ENCODE measurements at regions not wholly inside any gene's neighbourhood (a gene's known extent, or its start where the extent isn't known, plus 50 kb on each side); places are given as distances from the start of the nearest gene placed in this dataset.

DNA sequence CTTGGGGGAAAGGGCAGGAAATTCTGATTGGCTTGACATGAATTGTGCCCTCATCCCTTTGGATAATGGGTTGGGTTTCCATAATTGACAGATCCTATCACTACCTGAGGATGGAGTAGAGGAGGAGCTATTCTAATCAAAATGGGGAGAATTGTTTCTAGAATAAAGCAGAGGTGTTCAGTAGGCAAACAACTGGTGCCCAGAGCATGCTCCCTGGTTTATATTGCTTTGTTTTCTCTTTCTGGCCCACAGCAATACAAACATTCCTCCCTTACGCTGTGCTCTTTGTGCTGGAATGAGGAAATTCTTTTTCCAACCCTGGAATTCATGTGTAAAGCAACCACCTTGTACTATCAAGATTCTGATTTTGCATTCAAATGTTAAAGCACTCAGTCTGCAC is 147.4 kb downstream of the RASSF9 start:
- 36% methylated on average over 1 of the region's 1 CpG for whole genome bisulfite sequencing
- Histone ChIP-seq H3K27ac (no peak overlapping the region), H3K4me1 (replicated peaks) (no peaks in the 10 kb centered on the region), H3K36me3 (no peaks in the 10 kb centered on the region), H3K9me3 (no peaks in the 10 kb centered on the region), H3K27me3 (replicated peaks; ENCODE audit: insufficient read depth) (no peaks in the 10 kb centered on the region), H3K4me3 (no peak overlapping the region)
- peak; percentile 33 for TF ChIP-seq POLR2AphosphoS5 (IDR thresholded peaks at IDR 0.05)
- TF ChIP-seq, protein P1, sequence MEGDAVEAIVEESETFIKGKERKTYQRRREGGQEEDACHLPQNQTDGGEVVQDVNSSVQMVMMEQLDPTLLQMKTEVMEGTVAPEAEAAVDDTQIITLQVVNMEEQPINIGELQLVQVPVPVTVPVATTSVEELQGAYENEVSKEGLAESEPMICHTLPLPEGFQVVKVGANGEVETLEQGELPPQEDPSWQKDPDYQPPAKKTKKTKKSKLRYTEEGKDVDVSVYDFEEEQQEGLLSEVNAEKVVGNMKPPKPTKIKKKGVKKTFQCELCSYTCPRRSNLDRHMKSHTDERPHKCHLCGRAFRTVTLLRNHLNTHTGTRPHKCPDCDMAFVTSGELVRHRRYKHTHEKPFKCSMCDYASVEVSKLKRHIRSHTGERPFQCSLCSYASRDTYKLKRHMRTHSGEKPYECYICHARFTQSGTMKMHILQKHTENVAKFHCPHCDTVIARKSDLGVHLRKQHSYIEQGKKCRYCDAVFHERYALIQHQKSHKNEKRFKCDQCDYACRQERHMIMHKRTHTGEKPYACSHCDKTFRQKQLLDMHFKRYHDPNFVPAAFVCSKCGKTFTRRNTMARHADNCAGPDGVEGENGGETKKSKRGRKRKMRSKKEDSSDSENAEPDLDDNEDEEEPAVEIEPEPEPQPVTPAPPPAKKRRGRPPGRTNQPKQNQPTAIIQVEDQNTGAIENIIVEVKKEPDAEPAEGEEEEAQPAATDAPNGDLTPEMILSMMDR (IDR thresholded peaks at IDR 0.05): no peak
- TF ChIP-seq POLR2A (IDR thresholded peaks at IDR 0.05): no peak
- DNase-seq (ENCODE audit: low spot score): no peak
- intact Hi-C loops (cut with DNase I): no loop called here

DNA sequence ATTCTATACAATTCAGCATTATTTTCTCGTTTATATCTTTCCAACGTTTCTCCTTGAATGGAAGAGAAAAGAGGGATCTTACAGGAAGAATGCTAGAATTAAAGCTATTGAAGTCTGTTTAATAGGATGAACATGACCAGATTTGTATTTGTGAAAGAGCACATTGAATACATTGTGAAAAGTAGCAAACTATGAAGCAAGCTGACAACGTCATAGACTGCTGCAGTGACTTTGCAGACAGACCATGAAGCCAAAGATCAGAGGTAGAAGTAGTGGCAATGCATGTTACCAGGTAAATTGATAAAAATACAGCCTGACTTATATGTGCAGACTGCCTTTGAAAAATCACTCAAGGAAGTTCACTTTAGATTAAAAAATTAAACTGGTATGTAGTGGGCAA is 146.1 kb downstream of the RASSF9 start:
- DNase-seq (ENCODE audit: low spot score): no peak
- Histone ChIP-seq H3K4me1 (replicated peaks) (no peaks in the 10 kb centered on the region), H3K9me3 (no peaks in the 10 kb centered on the region), H3K27ac (no peak overlapping the region), H3K27me3 (replicated peaks; ENCODE audit: insufficient read depth) (no peaks in the 10 kb centered on the region), H3K4me3 (no peak overlapping the region), H3K36me3 (no peaks in the 10 kb centered on the region)
- whole genome bisulfite sequencing: 43% methylated on average over 3 of the region's 3 CpGs
- intact Hi-C loops (cut with DNase I): no loop called here
- TF ChIP-seq POLR2A (IDR thresholded peaks at IDR 0.05) (no peak), POLR2AphosphoS5 (IDR thresholded peaks at IDR 0.05) (no peak)
- TF ChIP-seq, protein P1 (IDR thresholded peaks at IDR 0.05): no peak

DNA sequence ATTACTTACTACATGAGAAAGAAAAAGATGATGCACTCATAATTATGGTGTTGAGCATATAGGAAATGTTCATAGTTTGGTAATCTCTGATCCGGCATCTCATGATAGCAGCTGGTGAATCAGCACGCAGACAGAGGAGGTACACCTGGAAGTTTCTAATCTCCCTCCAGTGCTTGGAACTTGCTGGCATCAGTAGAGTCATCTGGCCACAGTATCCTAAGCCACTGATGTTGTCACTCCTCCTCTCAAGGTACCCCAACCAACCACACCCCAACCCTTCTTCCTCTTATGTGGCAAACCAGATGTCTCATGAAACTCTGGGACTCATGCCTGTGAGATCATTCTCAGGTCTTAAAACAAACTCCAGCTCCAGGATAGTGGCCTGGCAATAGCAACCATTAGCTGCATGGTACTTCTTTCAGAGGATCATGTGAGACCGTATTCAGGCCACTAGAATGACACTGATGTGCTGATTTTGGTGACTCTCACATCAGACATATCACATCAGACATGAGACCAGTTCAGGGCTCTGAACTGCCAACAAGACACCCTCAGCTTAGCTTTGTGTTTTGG is 143.0 kb downstream of the RASSF9 start:
- no peak for DNase-seq (ENCODE audit: low spot score)
- intact Hi-C loops (cut with DNase I): no loop called here
- Histone ChIP-seq H3K4me3 (no peak overlapping the region), H3K4me1 (replicated peaks) (no peaks in the 10 kb centered on the region), H3K36me3 (no peaks in the 10 kb centered on the region), H3K27ac (no peak overlapping the region), H3K9me3 (no peaks in the 10 kb centered on the region), H3K27me3 (replicated peaks; ENCODE audit: insufficient read depth) (no peaks in the 10 kb centered on the region)
- WGBS: 97% methylated on average over 3 of the region's 3 CpGs
- TF ChIP-seq POLR2A (IDR thresholded peaks at IDR 0.05) (no peak), POLR2AphosphoS5 (IDR thresholded peaks at IDR 0.05) (no peak)
- TF ChIP-seq, protein P1 (IDR thresholded peaks at IDR 0.05): no peak

DNA sequence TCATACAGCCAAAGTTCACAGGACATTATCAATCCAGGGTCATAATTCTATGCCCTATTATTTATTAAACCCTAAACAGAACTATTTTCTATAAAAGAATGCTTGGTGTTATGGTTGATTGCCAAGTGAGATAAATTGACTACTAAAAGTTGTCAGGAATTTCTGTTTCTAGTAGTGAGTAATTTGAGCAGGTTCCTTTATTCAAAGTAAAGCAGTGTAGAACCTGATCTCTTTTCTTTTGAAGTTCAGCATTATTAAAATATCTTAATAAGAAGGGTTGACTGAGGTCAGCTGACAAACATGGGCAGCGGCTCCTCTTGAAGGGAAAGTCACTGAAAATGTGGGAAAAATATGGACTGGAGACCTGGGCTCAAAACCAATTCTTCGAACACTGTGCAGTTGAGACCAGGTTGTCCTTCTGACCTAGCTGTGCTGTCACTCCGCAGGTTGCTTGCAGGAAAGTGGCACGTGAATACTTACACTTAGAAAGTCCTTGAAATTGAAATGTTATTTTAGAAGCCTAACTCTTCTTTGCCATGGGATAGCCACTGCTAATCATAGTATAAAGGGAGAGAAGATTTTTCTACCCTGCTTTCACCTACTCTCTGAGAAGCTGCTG is 141.0 kb downstream of the RASSF9 start:
- H3K9me3 ChIP-seq: no peaks in the 10 kb centered on the region
- no peak overlapping the region for H3K27ac ChIP-seq
- intact Hi-C loops (cut with DNase I): no loop called here
- DNase-seq (ENCODE audit: low spot score): no peak
- H3K4me1 ChIP-seq (replicated peaks): no peaks in the 10 kb centered on the region
- 59% methylated on average over 4 of the region's 4 CpGs for WGBS
- no peaks in the 10 kb centered on the region for H3K36me3 ChIP-seq
- no peak overlapping the region for H3K4me3 ChIP-seq
- H3K27me3 ChIP-seq (replicated peaks; ENCODE audit: insufficient read depth): no peaks in the 10 kb centered on the region
- TF ChIP-seq POLR2AphosphoS5 (IDR thresholded peaks at IDR 0.05) (no peak), POLR2A (IDR thresholded peaks at IDR 0.05) (no peak)
- TF ChIP-seq, protein P1 (IDR thresholded peaks at IDR 0.05): no peak

DNA sequence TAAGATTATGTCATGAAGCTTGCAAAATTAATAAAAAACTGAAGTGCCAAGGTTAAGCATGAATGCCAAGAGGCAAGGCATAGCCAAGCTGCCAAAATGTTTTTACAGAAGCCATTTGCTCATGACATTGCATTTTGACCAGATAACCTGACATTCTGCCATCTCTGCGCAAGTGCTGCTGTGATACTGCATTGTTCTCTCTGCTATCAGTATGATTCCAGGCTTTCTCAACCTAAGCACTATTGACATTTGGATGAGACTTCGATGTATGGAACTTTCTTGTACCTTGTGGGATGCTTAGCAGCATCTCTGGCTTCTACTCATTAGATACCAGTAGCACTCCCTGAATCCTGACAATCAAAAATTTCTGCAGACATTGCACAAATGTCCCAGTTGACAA is 139.2 kb downstream of the RASSF9 start:
- no peak for DNase-seq (ENCODE audit: low spot score)
- WGBS: 89% methylated on average over 2 of the region's 2 CpGs
- TF ChIP-seq POLR2AphosphoS5 (IDR thresholded peaks at IDR 0.05) (no peak), POLR2A (IDR thresholded peaks at IDR 0.05) (no peak)
- TF ChIP-seq, protein P1 (IDR thresholded peaks at IDR 0.05): no peak
- intact Hi-C loops (cut with DNase I): no loop called here
- Histone ChIP-seq H3K4me1 (replicated peaks) (no peaks in the 10 kb centered on the region), H3K36me3 (no peaks in the 10 kb centered on the region), H3K27ac (no peak overlapping the region), H3K27me3 (replicated peaks; ENCODE audit: insufficient read depth) (no peaks in the 10 kb centered on the region), H3K4me3 (no peak overlapping the region), H3K9me3 (no peaks in the 10 kb centered on the region)
